OCI-LY1 (cell line): ENCODE measurements at regions not wholly inside any gene's neighbourhood (a gene's known extent, or its start where the extent isn't known, plus 50 kb on each side); places are given as distances from the start of the nearest gene placed in this dataset.

Source experiments
- H2AFZ ChIP-seq: fragments of 200-600 bp; sonication (generic), shearing (Covaris generic); 2 replicates; pipeline ENCODE4 v1.6.0; 2014; ENCODE audit warnings: antibody characterized with exemption, mild to moderate bottlenecking, low read length
- H3F3A ChIP-seq: fragments of 200-600 bp; sonication (generic), shearing (Covaris generic); 2 replicates; pipeline ENCODE4 v1.6.0; 2014; ENCODE audit warnings: mild to moderate bottlenecking, antibody characterized with exemption, low read length, moderate library complexity; ENCODE audit not compliant: insufficient read depth
- H3K27ac ChIP-seq: fragments of 200-600 bp; sonication (generic); 2 replicates; pipeline ENCODE4 v1.5.1; 2014; ENCODE audit warnings: low read length, mixed run types, mild to moderate bottlenecking, low read depth; ENCODE audit not compliant: poor library complexity, severe bottlenecking
- H3K27me3 ChIP-seq: fragments of 200-600 bp; sonication (generic); 2 replicates; pipeline ENCODE4 v1.6.0; 2014; ENCODE audit warnings: antibody characterized with exemption, mild to moderate bottlenecking, low read length, moderate library complexity; ENCODE audit not compliant: insufficient read depth
- H3K36me3 ChIP-seq: fragments of 200-600 bp; sonication (generic); 2 replicates; pipeline ENCODE4 v1.6.1; 2014; ENCODE audit warnings: mild to moderate bottlenecking, antibody characterized with exemption, low read length, moderate library complexity, mixed read lengths; ENCODE audit not compliant: insufficient read depth
- H3K4me1 ChIP-seq: fragments of 200-600 bp; sonication (generic); 2 replicates; pipeline ENCODE4 v1.5.1; 2014; ENCODE audit warnings: mild to moderate bottlenecking, low read length, moderate library complexity; ENCODE audit not compliant: insufficient read depth, severe bottlenecking
- H3K4me2 ChIP-seq: fragments of 200-600 bp; sonication (generic), shearing (Covaris generic); 2 replicates; pipeline ENCODE4 v1.6.1; 2014; ENCODE audit warnings: low read length
- H3K4me3 ChIP-seq: fragments of 200-600 bp; sonication (generic); 2 replicates; pipeline ENCODE4 v1.5.1; 2014; ENCODE audit warnings: low read length, low read depth, mild to moderate bottlenecking, mixed read lengths; ENCODE audit not compliant: poor library complexity, severe bottlenecking
- H3K79me2 ChIP-seq: fragments of 200-600 bp; shearing (Covaris generic); 2 replicates; pipeline ENCODE4 v1.6.1; 2016; ENCODE audit warnings: mixed run types, low read length, mixed read lengths; ENCODE audit not compliant: insufficient read depth
- H3K9ac ChIP-seq: fragments of 200-600 bp; sonication (generic), shearing (Covaris generic); 2 replicates; pipeline ENCODE4 v1.6.1; 2014; ENCODE audit warnings: mild to moderate bottlenecking, low read length, mixed read lengths
- H3K9me2 ChIP-seq: fragments of 200-600 bp; sonication (generic), shearing (Covaris generic); 2 replicates; pipeline ENCODE4 v1.6.1; 2014; ENCODE audit warnings: low read depth, mild to moderate bottlenecking, low read length, mixed read lengths
- H3K9me3 ChIP-seq: fragments of 200-600 bp; shearing (Covaris generic); 2 replicates; pipeline ENCODE4 v1.6.1; 2014; ENCODE audit warnings: low read length, mixed read lengths
- H4K20me1 ChIP-seq: fragments of 200-600 bp; sonication (generic), shearing (Covaris generic); 2 replicates; pipeline ENCODE4 v1.6.0; 2016; ENCODE audit warnings: mild to moderate bottlenecking, low read length; ENCODE audit not compliant: insufficient read depth
- EZH2 ChIP-seq: fragments of 200-600 bp; sonication (generic), shearing (Covaris generic); IDR thresholded peaks from 2 replicates; pipeline ENCODE4 v1.8.0; 2017; ENCODE audit warnings: borderline replicate concordance, mixed run types, mild to moderate bottlenecking, antibody characterized with exemption, low read length, moderate library complexity, mixed read lengths
- TF ChIP-seq, protein P1 (sequence below): fragments of 200-600 bp; sonication (generic), shearing (Covaris generic); IDR thresholded peaks from 2 replicates; pipeline ENCODE4 v1.5.1; 2017; ENCODE audit warnings: mild to moderate bottlenecking, antibody characterized with exemption, low read length, moderate library complexity, mixed read lengths

DNA sequence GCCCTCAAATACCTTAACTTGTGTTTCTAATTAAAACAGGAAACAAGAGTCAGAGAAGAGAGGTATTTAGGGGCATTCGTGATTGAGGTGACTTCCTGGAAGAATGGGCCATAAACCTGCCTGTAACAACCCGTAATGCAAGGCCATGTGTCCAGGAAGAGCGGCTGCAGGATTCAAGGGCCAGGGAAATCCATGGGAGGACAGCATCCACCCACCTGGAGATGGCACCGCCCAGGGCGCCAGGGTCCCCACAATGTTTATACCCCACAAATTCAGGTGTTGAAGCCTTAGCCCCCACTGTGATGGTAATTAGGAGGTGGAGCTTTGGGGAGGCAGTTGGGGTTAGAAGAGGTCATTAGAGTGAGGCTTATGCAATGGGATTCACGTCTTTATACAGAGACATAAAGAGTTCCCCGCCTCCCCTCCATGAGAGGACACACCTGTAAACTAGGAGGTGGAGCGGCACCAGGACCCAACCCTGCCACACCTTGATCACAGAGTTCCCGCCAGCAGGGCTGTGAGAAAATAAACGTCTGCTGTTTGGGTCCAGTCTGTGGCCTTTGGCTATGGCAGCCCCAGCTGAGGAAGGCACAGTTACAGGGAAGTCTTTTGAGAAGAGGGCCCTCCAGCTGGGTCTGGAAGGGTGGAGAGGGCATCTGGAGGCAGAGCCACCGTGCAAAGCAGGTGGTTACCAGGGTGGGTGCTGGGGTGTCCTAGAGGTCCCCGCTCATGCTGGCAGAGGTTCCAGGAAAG is 1394.3 kb downstream of the TBC1D22A start:
- Histone ChIP-seq H3K4me3 (no peak overlapping the region), H3K27ac (no peak overlapping the region), H3F3A (no peaks in the 10 kb centered on the region), H3K4me1 (peaks cover 8% of the 10 kb centered on the region), H4K20me1 (no peaks in the 10 kb centered on the region), H3K27me3 (no peaks in the 10 kb centered on the region), H3K9ac (no peak overlapping the region), H3K79me2 (no peaks in the 10 kb centered on the region), H2AFZ (no peak overlapping the region), H3K36me3 (no peaks in the 10 kb centered on the region), H3K9me2 (no peaks in the 10 kb centered on the region), H3K9me3 (no peaks in the 10 kb centered on the region), H3K4me2 (no peak overlapping the region)
- TF ChIP-seq, protein P1, sequence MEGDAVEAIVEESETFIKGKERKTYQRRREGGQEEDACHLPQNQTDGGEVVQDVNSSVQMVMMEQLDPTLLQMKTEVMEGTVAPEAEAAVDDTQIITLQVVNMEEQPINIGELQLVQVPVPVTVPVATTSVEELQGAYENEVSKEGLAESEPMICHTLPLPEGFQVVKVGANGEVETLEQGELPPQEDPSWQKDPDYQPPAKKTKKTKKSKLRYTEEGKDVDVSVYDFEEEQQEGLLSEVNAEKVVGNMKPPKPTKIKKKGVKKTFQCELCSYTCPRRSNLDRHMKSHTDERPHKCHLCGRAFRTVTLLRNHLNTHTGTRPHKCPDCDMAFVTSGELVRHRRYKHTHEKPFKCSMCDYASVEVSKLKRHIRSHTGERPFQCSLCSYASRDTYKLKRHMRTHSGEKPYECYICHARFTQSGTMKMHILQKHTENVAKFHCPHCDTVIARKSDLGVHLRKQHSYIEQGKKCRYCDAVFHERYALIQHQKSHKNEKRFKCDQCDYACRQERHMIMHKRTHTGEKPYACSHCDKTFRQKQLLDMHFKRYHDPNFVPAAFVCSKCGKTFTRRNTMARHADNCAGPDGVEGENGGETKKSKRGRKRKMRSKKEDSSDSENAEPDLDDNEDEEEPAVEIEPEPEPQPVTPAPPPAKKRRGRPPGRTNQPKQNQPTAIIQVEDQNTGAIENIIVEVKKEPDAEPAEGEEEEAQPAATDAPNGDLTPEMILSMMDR = no peak
- TF ChIP-seq EZH2 = no peak

DNA sequence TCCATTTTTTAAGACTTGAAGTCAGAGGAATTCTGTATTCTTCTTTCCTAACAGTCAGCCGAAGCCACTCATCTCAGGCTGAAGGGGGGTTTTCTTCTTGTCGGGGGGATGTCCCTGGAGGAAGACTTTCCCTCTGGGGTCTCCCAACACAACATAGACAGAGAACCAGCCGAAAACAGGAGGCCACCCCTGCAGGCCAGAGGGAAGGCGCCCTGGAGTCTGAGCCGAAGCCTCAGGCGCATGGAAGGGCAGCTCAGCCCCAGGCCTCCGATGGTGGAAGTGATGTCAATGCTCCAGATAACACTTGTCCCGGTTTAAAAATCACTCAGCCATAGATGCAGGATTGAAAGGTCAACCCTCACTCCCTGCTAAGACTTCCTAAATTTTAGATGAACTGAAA is 1393.0 kb downstream of the TBC1D22A start:
- H3K27me3 ChIP-seq = no peaks in the 10 kb centered on the region
- no peaks in the 10 kb centered on the region for H4K20me1 ChIP-seq
- H3K9me2 ChIP-seq = no peaks in the 10 kb centered on the region
- no peaks in the 10 kb centered on the region for H3K9me3 ChIP-seq
- H3K9ac ChIP-seq = no peak overlapping the region
- H3K27ac ChIP-seq = no peak overlapping the region
- peaks cover 12% of the 10 kb centered on the region for H3K4me1 ChIP-seq
- no peak for TF ChIP-seq EZH2
- no peaks in the 10 kb centered on the region for H3K79me2 ChIP-seq
- H3K4me3 ChIP-seq = no peak overlapping the region
- H3F3A ChIP-seq = no peaks in the 10 kb centered on the region
- H3K4me2 ChIP-seq = no peak overlapping the region
- H3K36me3 ChIP-seq = no peaks in the 10 kb centered on the region; the same call in 1 of the 2 replicates
- H2AFZ ChIP-seq = no peak overlapping the region

DNA sequence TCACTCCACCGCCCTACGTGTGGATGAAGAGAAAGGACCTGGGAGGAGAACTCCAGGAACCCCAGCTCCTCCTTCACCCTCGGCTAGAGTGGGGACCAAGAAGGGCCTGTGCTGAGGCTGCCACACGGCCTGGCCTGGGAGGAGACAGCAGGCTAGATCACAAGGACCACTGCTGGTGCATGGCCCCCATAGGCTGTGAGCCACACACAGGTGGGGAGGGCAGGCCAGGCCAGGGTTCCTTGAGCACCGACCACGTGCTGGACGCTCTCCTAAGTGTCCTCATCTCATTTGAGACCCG is 1392.4 kb downstream of the TBC1D22A start:
- no peaks in the 10 kb centered on the region; the same call in 1 of the 2 replicates for H3K36me3 ChIP-seq
- TF ChIP-seq EZH2 = no peak
- TF ChIP-seq, protein P1 = no peak
- H4K20me1 ChIP-seq = no peaks in the 10 kb centered on the region
- H3F3A ChIP-seq = no peaks in the 10 kb centered on the region
- H3K9me2 ChIP-seq = no peaks in the 10 kb centered on the region
- H3K79me2 ChIP-seq = no peaks in the 10 kb centered on the region
- H3K4me3 ChIP-seq = no peak overlapping the region
- H3K27ac ChIP-seq = no peak overlapping the region
- no peaks in the 10 kb centered on the region for H3K9me3 ChIP-seq
- H3K9ac ChIP-seq = no peak overlapping the region
- H2AFZ ChIP-seq = no peak overlapping the region
- H3K4me1 ChIP-seq = peaks cover 12% of the 10 kb centered on the region
- no peak overlapping the region for H3K4me2 ChIP-seq
- H3K27me3 ChIP-seq = no peaks in the 10 kb centered on the region
